IMR-90 (cell line): ENCODE measurements at regions not wholly inside any gene's neighbourhood (a gene's known extent, or its start where the extent isn't known, plus 50 kb on each side); places are given as distances from the start of the nearest gene placed in this dataset.

Source experiments
- BHLHE40 ChIP-seq: fragments of 150-350 bp; IDR thresholded peaks from 2 replicates; pipeline ENCODE4 v1.6.1; 2016; ENCODE audit warnings: mild to moderate bottlenecking, low read depth, low read length
- CTCF ChIP-seq: conservative IDR thresholded peaks from 2 replicates; pipeline ENCODE4 v1.5.1; 2012; ENCODE audit warnings: mild to moderate bottlenecking, low read depth, low read length, improper control_type of control experiment
- MAFK ChIP-seq: IDR thresholded peaks from 2 replicates; pipeline ENCODE4 v1.6.1; 2012; ENCODE audit warnings: low read depth, low read length, improper control_type of control experiment
- MXI1 ChIP-seq: IDR thresholded peaks from 2 replicates; pipeline ENCODE4 v1.6.1; 2012; ENCODE audit warnings: low read depth, mild to moderate bottlenecking, low read length, moderate library complexity, borderline replicate concordance
- NFE2L2 ChIP-seq: fragments of 150-350 bp; IDR thresholded peaks from 2 replicates; pipeline ENCODE4 v1.6.1; 2016; ENCODE audit warnings: low read depth, mild to moderate bottlenecking, low read length
- POLR2A ChIP-seq: IDR thresholded peaks from 2 replicates; pipeline ENCODE4 v1.6.1; 2012; ENCODE audit warnings: mild to moderate bottlenecking, low read depth, low read length
- RCOR1 ChIP-seq: IDR thresholded peaks from 2 replicates; pipeline ENCODE4 v1.6.1; 2012; ENCODE audit warnings: mild to moderate bottlenecking, low read length, improper control_type of control experiment; ENCODE audit not compliant: insufficient replicate concordance
- SMC3 ChIP-seq: fragments of 150-350 bp; IDR thresholded peaks from 2 replicates; pipeline ENCODE4 v1.6.1; 2016; ENCODE audit warnings: low read depth, mild to moderate bottlenecking, antibody characterized with exemption, low read length, moderate library complexity

DNA sequence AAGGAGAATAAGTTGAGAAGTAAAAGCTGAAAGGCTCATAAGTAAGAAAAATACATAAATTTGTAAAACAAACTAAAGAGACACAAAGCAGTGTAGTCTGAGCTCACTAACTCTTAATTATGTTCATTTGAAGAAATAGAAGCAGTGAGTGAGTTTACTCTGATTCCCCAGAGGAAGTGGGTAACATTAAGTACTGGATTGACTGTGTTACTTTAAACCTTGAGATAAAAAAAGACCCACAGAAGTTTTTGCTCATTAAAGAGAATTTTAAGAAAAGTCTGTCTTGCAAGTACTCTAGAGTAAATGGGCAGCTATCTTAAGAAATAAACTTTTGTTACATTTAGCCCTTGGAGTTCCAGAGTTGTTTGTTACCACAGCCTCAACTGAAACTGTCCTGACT, 2466.9 kb downstream of the PCDH7 start:
- TF ChIP-seq CTCF (no peak), NFE2L2 (no peak), RCOR1 (no peak), POLR2A (no peak), MAFK (no peak), BHLHE40 (no peak), MXI1 (no peak), SMC3 (no peak)
